MCF 10A (cell line): ENCODE measurements at regions not wholly inside any gene's neighbourhood (a gene's known extent, or its start where the extent isn't known, plus 50 kb on each side); places are given as distances from the start of the nearest gene placed in this dataset.

ENCODE experiments used
- BruUV-seq: library from RNA; stranded (reverse); fragments of 400-500 nt; replicated peaks from 2 replicates; lab custom pipeline; 2021; lab: Mats Ljungman, UMichigan
- CTCF ChIA-PET: fragments of 300-600 bp; sonication (Branson Sonifier 250); formaldehyde crosslinking; extraction: SDS; loops from one replicate; lab custom pipeline; 2021; ENCODE audit warnings: antibody characterized with exemption, inconsistent platforms; lab: Yijun Ruan, JAX
- POLR2A ChIA-PET: fragments of 300-600, 350-650 bp; sonication (Branson Sonifier 250); formaldehyde crosslinking; extraction: SDS; loops from one replicate; lab custom pipeline; 2020; ENCODE audit warnings: antibody characterized with exemption, inconsistent platforms; lab: Yijun Ruan, JAX
- DNase-seq: peaks from one replicate; pipeline ENCODE4 v3.0.0-alpha.2; 2018; ENCODE audit not compliant: unreplicated experiment
- H3K27ac Mint-ChIP-seq: one replicate; pipeline ENCODE4 v1.8.0; 2022; ENCODE audit warnings: mild to moderate bottlenecking, low read depth, mixed read lengths; ENCODE audit not compliant: unreplicated experiment
- H3K27me3 Mint-ChIP-seq: one replicate; pipeline ENCODE4 v1.8.0; 2022; ENCODE audit warnings: mixed read lengths; ENCODE audit not compliant: insufficient read depth, unreplicated experiment
- H3K36me3 Mint-ChIP-seq: one replicate; pipeline ENCODE4 v1.8.0; 2022; ENCODE audit warnings: mild to moderate bottlenecking, moderate library complexity, mixed read lengths; ENCODE audit not compliant: insufficient read depth, unreplicated experiment
- H3K4me1 Mint-ChIP-seq: one replicate; pipeline ENCODE4 v1.8.0; 2022; ENCODE audit warnings: mixed read lengths; ENCODE audit not compliant: insufficient read depth, unreplicated experiment
- H3K4me3 Mint-ChIP-seq: one replicate; pipeline ENCODE4 v1.8.0; 2022; ENCODE audit warnings: mild to moderate bottlenecking, moderate library complexity, mixed read lengths; ENCODE audit not compliant: unreplicated experiment
- H3K9me3 Mint-ChIP-seq: one replicate; pipeline ENCODE4 v1.8.0; 2022; ENCODE audit warnings: mixed read lengths; ENCODE audit not compliant: unreplicated experiment
- CTCF ChIP-seq: fragments of 200-600 bp; IDR thresholded peaks from one replicate; pipeline ENCODE4 v1.8.0; 2022; ENCODE audit warnings: antibody characterized with exemption, mild to moderate bottlenecking; ENCODE audit not compliant: unreplicated experiment
- intact Hi-C: fragments of 100-400 bp; cut with micrococcal nuclease; formaldehyde crosslinking; loops from 2 replicates; pipeline ENCODE4 v1.14.1; 2022

DNA sequence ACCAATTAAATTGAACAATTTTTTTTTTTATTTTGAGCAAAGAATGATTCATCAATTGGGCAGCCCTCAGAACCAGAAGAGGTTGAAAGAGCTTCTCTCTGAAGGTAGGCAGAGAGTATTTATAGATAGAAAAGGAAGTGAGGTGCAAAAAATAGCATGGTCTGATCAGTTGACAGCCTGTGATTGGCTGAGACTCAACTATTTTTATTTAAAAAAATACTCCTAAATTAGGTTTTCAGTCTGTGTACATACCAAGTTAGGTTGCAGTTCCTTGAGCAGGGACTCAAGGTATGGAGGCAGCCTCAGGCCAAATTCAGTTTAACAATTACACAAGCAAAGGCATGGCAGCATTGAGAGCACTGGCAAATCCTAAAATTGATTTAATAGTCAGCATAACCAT lies 1074.7 kb downstream of the SORCS1 start:
- CTCF ChIA-PET: no interaction called here
- no peaks in the 10 kb centered on the region for H3K9me3 Mint-ChIP-seq
- no TSS peak for BruUV-seq
- no peak for DNase-seq
- no peak overlapping the region for H3K27ac Mint-ChIP-seq
- no peaks in the 10 kb centered on the region for H3K36me3 Mint-ChIP-seq
- TF ChIP-seq CTCF: no peak
- POLR2A ChIA-PET: no interaction called here
- H3K27me3 Mint-ChIP-seq: no peaks in the 10 kb centered on the region
- H3K4me3 Mint-ChIP-seq: no peak overlapping the region
- intact Hi-C loops: no loop called here
- H3K4me1 Mint-ChIP-seq: peaks cover 5% of the 10 kb centered on the region

DNA sequence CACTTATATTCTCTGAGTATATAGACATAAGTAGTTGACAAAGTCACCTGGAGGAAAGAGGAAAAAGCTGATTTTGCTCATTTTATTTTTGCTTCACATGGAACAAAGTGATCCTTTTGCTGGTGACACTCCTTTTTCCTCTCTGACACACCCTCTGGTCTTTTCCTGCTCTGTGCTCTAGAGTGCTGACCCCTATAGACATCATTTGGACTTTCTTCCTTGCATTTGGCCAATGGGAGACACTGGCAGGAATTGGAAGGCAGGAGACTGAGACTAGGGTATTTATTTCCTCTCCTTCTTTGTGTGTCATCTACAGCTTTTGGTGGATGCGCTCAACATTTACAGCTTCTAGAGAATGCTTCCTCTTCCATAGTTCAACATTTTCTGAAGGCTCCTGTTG lies 1078.1 kb downstream of the SORCS1 start:
- TF ChIP-seq CTCF: no peak
- Mint-ChIP-seq H3K27ac (no peak overlapping the region), H3K9me3 (no peaks in the 10 kb centered on the region), H3K36me3 (no peaks in the 10 kb centered on the region), H3K4me3 (no peak overlapping the region), H3K4me1 (peaks cover 11% of the 10 kb centered on the region), H3K27me3 (no peaks in the 10 kb centered on the region)
- intact Hi-C loops: no loop called here
- ChIA-PET POLR2A (no interaction called here), CTCF (interaction anchor here (0.5 kb wide), 1 partner anchor 132 kb away, joined by 3 read pairs; no protein-coding TSS in a partner anchor)
- DNase-seq: no peak
- BruUV-seq: no TSS peak

DNA sequence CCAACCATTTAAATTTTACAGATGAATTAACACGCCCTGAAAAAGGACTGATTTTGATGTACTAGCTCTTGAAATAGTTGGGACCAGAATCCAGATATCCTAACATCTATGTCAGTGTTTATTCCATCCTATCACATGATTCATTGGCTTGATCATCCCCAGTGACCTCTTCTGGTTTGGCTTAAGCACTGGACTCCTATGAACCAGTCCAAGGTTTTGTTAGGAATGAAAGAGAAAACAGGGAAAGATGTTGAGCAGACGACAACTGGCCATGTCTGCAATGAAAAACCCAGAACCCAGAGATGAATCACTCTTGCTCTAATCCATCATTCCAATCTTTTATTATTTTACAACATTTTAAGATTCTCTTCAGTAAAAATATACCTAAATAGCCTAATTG lies 1080.9 kb downstream of the SORCS1 start:
- Mint-ChIP-seq H3K36me3 (no peaks in the 10 kb centered on the region), H3K4me1 (peaks cover 17% of the 10 kb centered on the region), H3K27me3 (no peaks in the 10 kb centered on the region), H3K9me3 (no peaks in the 10 kb centered on the region), H3K27ac (no peak overlapping the region), H3K4me3 (no peak overlapping the region)
- TF ChIP-seq CTCF: no peak
- BruUV-seq: no TSS peak
- no peak for DNase-seq
- ChIA-PET POLR2A (no interaction called here), CTCF (no interaction called here)
- intact Hi-C loops: no loop called here

DNA sequence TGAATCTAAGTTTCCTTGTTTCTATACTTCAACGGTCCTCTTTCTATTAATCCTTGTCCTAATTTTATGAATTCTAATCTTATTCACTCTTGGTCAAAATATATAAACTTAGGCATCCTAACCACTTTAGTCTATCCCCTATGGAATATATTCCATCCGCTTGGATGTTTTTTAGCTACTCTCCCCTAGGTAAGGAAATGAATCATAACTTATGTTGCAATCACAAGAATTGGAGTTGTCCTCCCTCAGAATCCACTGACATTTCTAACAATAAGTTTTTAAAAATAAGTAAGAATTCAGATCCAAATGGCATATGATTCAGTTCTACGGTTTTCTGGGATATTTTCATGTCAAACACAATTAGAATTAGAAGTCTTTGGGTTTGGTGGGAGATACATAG lies 1081.6 kb downstream of the SORCS1 start:
- Mint-ChIP-seq H3K4me1 (peaks cover 22% of the 10 kb centered on the region), H3K27me3 (no peaks in the 10 kb centered on the region), H3K4me3 (no peak overlapping the region), H3K27ac (no peak overlapping the region), H3K36me3 (no peaks in the 10 kb centered on the region), H3K9me3 (no peaks in the 10 kb centered on the region)
- peak; percentile 59 for DNase-seq
- TF ChIP-seq CTCF: no peak
- CTCF ChIA-PET: no interaction called here
- POLR2A ChIA-PET: no interaction called here
- intact Hi-C loops: no loop called here
- BruUV-seq: no TSS peak
